ENCODE measurements at regions not wholly inside any gene's neighbourhood (a gene's known extent, or its start where the extent isn't known, plus 50 kb on each side); places are given as distances from the start of the nearest gene placed in this dataset.

DNA sequence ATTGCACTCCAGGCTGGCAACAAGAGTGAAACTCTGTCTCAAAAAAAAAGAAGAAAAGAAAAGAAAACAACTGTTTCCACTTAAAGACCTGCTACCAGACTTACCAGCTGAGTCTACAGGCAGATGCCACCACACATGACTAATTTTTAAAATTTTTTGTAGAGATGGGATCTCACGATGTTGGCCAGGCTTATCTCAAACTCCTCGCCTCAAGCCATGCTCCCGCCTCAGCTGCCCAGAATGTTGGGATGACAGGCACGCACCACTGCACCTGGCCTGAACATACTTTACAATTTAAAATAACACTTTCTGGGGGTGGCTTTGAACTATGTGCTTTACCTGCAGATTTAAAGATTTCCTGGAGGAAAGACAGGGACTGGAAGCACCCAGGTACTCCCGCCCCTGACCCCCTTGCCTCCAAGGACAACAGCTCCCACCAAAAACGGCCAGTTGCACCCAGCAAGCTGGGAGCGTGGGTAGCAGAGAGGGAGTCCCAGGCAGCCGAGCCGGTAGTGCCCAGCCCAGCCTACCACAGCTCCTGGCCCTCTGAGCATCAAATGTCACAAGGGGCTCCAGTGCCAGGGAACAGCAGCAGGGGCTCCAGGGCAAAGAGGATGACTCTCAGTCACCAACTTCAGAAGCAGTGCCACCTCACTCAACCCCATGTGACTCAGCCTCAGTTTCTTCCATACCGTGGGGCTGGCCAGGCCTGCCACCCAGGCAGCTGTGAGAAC, 262.9 kb downstream of the PARN start:
- no peak overlapping the region for H3K4me2 ChIP-seq (ENCODE audit: low read depth, low read length)
- in situ Hi-C loops (cut with MboI; ENCODE audit: low sequenced_read_pairs), result no loop called here
- ATAC-seq (ENCODE audit: low read depth), result no peak
- H3K27ac ChIP-seq (ENCODE audit: insufficient read depth, low read length), result no peak overlapping the region
- H3K9ac ChIP-seq (ENCODE audit: low read depth, low read length), result no peak overlapping the region
- BruUV-seq (replicated peaks), result no TSS peak
- DNase-seq, result no peak
- H3K18ac ChIP-seq (ENCODE audit: low read depth, low read length), result no peak overlapping the region
- no peak overlapping the region for H3K4me3 ChIP-seq (ENCODE audit: insufficient read depth, low read depth, low read length)
- 80% methylated on average over 4 of the region's 10 CpGs; no CpG with 5 or more reads in 1 of the 2 experiments for WGBS, 2 experiments (ENCODE audit: extremely low coverage in 2 of 2, insufficient read length in 1 of 2)
- no peak overlapping the region for H4K91ac ChIP-seq (ENCODE audit: insufficient read depth, low read depth, low read length)
- H3K9me3 ChIP-seq (ENCODE audit: control insufficient read depth, insufficient read depth, low read length), result no peaks in the 10 kb centered on the region
- no peaks in the 10 kb centered on the region; the same call in 1 of the 2 replicates for H3K27me3 ChIP-seq (ENCODE audit: control insufficient read depth, insufficient read depth, low read length)
- H3K56ac ChIP-seq (ENCODE audit: extremely low read depth, insufficient read depth, low read length), result no peak overlapping the region
- H3K36me3 ChIP-seq (ENCODE audit: control insufficient read depth, insufficient read depth, low read length), result no peaks in the 10 kb centered on the region
- no peak overlapping the region for H2AFZ ChIP-seq (replicated peaks; ENCODE audit: low read length, poor library complexity)
- 0 out of 2 replicates have a peak overlapping the region, but pooled peaks have one; percentile 2 for H3K4ac ChIP-seq (ENCODE audit: low read depth, low read length)
- no peak overlapping the region for H2BK15ac ChIP-seq (ENCODE audit: low read depth, low read length)
- no peaks in the 10 kb centered on the region for H3K79me1 ChIP-seq (ENCODE audit: low read depth in 1 of 2, low read length in 2 of 2)
- ChIA-PET CTCF (no interaction called here), POLR2A (ENCODE audit: unreplicated experiment) (no interaction called here)
- H3K23ac ChIP-seq (ENCODE audit: low read depth, low read length), result no peak overlapping the region
- peaks cover 10% of the 10 kb centered on the region for H3K4me1 ChIP-seq (ENCODE audit: control insufficient read depth, insufficient read depth, low read length)
- H3K9me1 ChIP-seq (ENCODE audit: insufficient read depth, low read length), result peaks cover 8% of the 10 kb centered on the region; the same call in 1 of the 2 replicates
- intact Hi-C loops (cut with micrococcal nuclease), result no loop called here
- H3K14ac ChIP-seq (replicated peaks; ENCODE audit: low read depth, low read length), result no peak overlapping the region
- no peak overlapping the region for H2AK5ac ChIP-seq (ENCODE audit: low read depth, low read length)
- no peak overlapping the region for H2BK20ac ChIP-seq (ENCODE audit: low read depth, low read length)
- no peak overlapping the region for H2BK5ac ChIP-seq (ENCODE audit: low read depth, low read length, poor library complexity, severe bottlenecking)
- dilution Hi-C loops (cut with HindIII; ENCODE audit: low sequenced_read_pairs, unreplicated experiment), result no loop called here
- H4K5ac ChIP-seq (ENCODE audit: low read depth, low read length), result no peak overlapping the region
- H4K20me1 ChIP-seq (ENCODE audit: insufficient read depth, low read length), result no peaks in the 10 kb centered on the region
- H2BK120ac ChIP-seq (ENCODE audit: low read depth, low read length), result no peak overlapping the region
- TF ChIP-seq NFE2L2 (IDR thresholded peaks at IDR 0.05; ENCODE audit: low read depth, low read length), result no peak
- TF ChIP-seq SMC3 (IDR thresholded peaks at IDR 0.05; ENCODE audit: low read depth, low read length), result no peak
- TF ChIP-seq MAFK (IDR thresholded peaks at IDR 0.05; ENCODE audit: low read depth, low read length), result no peak
- TF ChIP-seq MXI1 (IDR thresholded peaks at IDR 0.05; ENCODE audit: borderline replicate concordance, low read depth, low read length), result no peak
- TF ChIP-seq FOS (IDR thresholded peaks at IDR 0.05; ENCODE audit: low read depth, low read length), result no peak
- no peak for TF ChIP-seq RCOR1 (IDR thresholded peaks at IDR 0.05; ENCODE audit: insufficient replicate concordance, low read length)
- TF ChIP-seq, protein P1, sequence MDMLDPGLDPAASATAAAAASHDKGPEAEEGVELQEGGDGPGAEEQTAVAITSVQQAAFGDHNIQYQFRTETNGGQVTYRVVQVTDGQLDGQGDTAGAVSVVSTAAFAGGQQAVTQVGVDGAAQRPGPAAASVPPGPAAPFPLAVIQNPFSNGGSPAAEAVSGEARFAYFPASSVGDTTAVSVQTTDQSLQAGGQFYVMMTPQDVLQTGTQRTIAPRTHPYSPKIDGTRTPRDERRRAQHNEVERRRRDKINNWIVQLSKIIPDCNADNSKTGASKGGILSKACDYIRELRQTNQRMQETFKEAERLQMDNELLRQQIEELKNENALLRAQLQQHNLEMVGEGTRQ (IDR thresholded peaks at IDR 0.05; ENCODE audit: low read depth, low read length), result no peak
- no peak for TF ChIP-seq RFX5 (IDR thresholded peaks at IDR 0.05; ENCODE audit: low read depth, low read length)
- TF ChIP-seq MAZ (IDR thresholded peaks at IDR 0.05; ENCODE audit: borderline replicate concordance, low read depth, low read length), result no peak
- no peak for TF ChIP-seq RAD21 (IDR thresholded peaks at IDR 0.05; ENCODE audit: low read length)
- TF ChIP-seq, protein P2, sequence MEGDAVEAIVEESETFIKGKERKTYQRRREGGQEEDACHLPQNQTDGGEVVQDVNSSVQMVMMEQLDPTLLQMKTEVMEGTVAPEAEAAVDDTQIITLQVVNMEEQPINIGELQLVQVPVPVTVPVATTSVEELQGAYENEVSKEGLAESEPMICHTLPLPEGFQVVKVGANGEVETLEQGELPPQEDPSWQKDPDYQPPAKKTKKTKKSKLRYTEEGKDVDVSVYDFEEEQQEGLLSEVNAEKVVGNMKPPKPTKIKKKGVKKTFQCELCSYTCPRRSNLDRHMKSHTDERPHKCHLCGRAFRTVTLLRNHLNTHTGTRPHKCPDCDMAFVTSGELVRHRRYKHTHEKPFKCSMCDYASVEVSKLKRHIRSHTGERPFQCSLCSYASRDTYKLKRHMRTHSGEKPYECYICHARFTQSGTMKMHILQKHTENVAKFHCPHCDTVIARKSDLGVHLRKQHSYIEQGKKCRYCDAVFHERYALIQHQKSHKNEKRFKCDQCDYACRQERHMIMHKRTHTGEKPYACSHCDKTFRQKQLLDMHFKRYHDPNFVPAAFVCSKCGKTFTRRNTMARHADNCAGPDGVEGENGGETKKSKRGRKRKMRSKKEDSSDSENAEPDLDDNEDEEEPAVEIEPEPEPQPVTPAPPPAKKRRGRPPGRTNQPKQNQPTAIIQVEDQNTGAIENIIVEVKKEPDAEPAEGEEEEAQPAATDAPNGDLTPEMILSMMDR (conservative IDR thresholded peaks at IDR 0.05; ENCODE audit: low read depth, low read length), result no peak
- TF ChIP-seq, protein P3, sequence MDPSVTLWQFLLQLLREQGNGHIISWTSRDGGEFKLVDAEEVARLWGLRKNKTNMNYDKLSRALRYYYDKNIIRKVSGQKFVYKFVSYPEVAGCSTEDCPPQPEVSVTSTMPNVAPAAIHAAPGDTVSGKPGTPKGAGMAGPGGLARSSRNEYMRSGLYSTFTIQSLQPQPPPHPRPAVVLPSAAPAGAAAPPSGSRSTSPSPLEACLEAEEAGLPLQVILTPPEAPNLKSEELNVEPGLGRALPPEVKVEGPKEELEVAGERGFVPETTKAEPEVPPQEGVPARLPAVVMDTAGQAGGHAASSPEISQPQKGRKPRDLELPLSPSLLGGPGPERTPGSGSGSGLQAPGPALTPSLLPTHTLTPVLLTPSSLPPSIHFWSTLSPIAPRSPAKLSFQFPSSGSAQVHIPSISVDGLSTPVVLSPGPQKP (IDR thresholded peaks at IDR 0.05; ENCODE audit: borderline replicate concordance, low read depth, low read length), result no peak
- no peak for TF ChIP-seq CEBPB (IDR thresholded peaks at IDR 0.05; ENCODE audit: low read depth, low read length)
- no peak for TF ChIP-seq POLR2A (IDR thresholded peaks at IDR 0.05; ENCODE audit: low read depth, low read length)
- TF ChIP-seq BHLHE40 (IDR thresholded peaks at IDR 0.05; ENCODE audit: low read depth, low read length), result no peak
- TF ChIP-seq CHD1 (IDR thresholded peaks at IDR 0.05; ENCODE audit: low read depth, low read length), result no peak
- H4K8ac ChIP-seq (ENCODE audit: low read depth in 2 of 2, low read length in 2 of 2), result no peak overlapping the region
- no peak overlapping the region for H2AK9ac ChIP-seq (replicated peaks; ENCODE audit: low read depth, low read length, poor library complexity)
